GM18907 (cell line): ENCODE measurements at regions not wholly inside any gene's neighbourhood (a gene's known extent, or its start where the extent isn't known, plus 50 kb on each side); places are given as distances from the start of the nearest gene placed in this dataset.
"Not testable (repeated sequence)": the region's sequence is repeated elsewhere in the genome, so short reads cannot be mapped to it uniquely, and the experiment has no call there.

ENCODE experiments used
- ATAC-seq: cut with Tn5 transposase; IDR thresholded peaks from one replicate; pipeline ENCODE4 v1.9.1; 2021; ENCODE audit warnings: mild to moderate bottlenecking, moderate library complexity; ENCODE audit not compliant: unreplicated experiment

- ATAC-seq = no peak
Observed at GRCh38 chr7:106747804-106748203, 86.8 kb upstream of the CCDC71L start.

- no peak for ATAC-seq
Observed at GRCh38 chr7:106749165-106749564, 88.2 kb upstream of the CCDC71L start.

GRCh38 chr7:106750773-106751172 is 89.8 kb upstream of the CCDC71L start:
- ATAC-seq = no peak

GRCh38 chr7:106752367-106752766 is 91.4 kb upstream of the CCDC71L start:
- no peak for ATAC-seq

GRCh38 chr7:106755024-106755423 is 94.1 kb upstream of the CCDC71L start:
- not testable (repeated sequence) for ATAC-seq

GRCh38 chr7:106755641-106756040 is 94.7 kb upstream of the CCDC71L start:
- no peak for ATAC-seq

GRCh38 chr7:106756071-106756470 is 95.1 kb upstream of the CCDC71L start:
- ATAC-seq = no peak

- ATAC-seq = no peak
Observed at GRCh38 chr7:106756884-106757283, 95.9 kb upstream of the CCDC71L start.

GRCh38 chr7:106757846-106758245 is 96.9 kb upstream of the CCDC71L start:
- ATAC-seq = no peak

- ATAC-seq = not testable (repeated sequence)
Observed at GRCh38 chr7:106762845-106763244, 101.9 kb upstream of the CCDC71L start.

- ATAC-seq = no peak
Observed at GRCh38 chr7:106763717-106764116, 101.4 kb upstream of the PIK3CG start.

GRCh38 chr7:106765727-106766355 is 99.2 kb upstream of the PIK3CG start:
- ATAC-seq = no peak

- no peak for ATAC-seq
Observed at GRCh38 chr7:106766551-106766950, 98.5 kb upstream of the PIK3CG start.

GRCh38 chr7:106767078-106767477 is 98.0 kb upstream of the PIK3CG start:
- ATAC-seq = no peak

GRCh38 chr7:106767498-106768323 is 97.4 kb upstream of the PIK3CG start:
- peak; percentile 80 for ATAC-seq

- peak; percentile 76 for ATAC-seq
Observed at GRCh38 chr7:106768324-106768751, 96.7 kb upstream of the PIK3CG start.

GRCh38 chr7:106770191-106770590 is 94.9 kb upstream of the PIK3CG start:
- no peak for ATAC-seq

GRCh38 chr7:106772655-106773108 is 92.4 kb upstream of the PIK3CG start:
- no peak for ATAC-seq

- no peak for ATAC-seq
Observed at GRCh38 chr7:106773228-106773627, 91.9 kb upstream of the PIK3CG start.

GRCh38 chr7:106773721-106774120 is 91.4 kb upstream of the PIK3CG start:
- ATAC-seq = no peak

- ATAC-seq = no peak
Observed at GRCh38 chr7:106774213-106774767, 90.8 kb upstream of the PIK3CG start.
